Activated CD8-positive, alpha-beta memory T cell treated with anti-CD3 and anti-CD28 coated beads, Interleukin-2, amount 50 U/mL, for 24 hours (primary cell): ENCODE measurements at regions not wholly inside any gene's neighbourhood (a gene's known extent, or its start where the extent isn't known, plus 50 kb on each side); places are given as distances from the start of the nearest gene placed in this dataset.

ENCODE experiments used
- DNase-seq: peaks from one replicate; pipeline ENCODE4 v3.0.0-alpha.2; 2020; ENCODE audit errors: extremely low read depth

GRCh38 chr14:104291123-104292000 lies 153.0 kb downstream of the KIF26A start:
- no peak for DNase-seq

DNA sequence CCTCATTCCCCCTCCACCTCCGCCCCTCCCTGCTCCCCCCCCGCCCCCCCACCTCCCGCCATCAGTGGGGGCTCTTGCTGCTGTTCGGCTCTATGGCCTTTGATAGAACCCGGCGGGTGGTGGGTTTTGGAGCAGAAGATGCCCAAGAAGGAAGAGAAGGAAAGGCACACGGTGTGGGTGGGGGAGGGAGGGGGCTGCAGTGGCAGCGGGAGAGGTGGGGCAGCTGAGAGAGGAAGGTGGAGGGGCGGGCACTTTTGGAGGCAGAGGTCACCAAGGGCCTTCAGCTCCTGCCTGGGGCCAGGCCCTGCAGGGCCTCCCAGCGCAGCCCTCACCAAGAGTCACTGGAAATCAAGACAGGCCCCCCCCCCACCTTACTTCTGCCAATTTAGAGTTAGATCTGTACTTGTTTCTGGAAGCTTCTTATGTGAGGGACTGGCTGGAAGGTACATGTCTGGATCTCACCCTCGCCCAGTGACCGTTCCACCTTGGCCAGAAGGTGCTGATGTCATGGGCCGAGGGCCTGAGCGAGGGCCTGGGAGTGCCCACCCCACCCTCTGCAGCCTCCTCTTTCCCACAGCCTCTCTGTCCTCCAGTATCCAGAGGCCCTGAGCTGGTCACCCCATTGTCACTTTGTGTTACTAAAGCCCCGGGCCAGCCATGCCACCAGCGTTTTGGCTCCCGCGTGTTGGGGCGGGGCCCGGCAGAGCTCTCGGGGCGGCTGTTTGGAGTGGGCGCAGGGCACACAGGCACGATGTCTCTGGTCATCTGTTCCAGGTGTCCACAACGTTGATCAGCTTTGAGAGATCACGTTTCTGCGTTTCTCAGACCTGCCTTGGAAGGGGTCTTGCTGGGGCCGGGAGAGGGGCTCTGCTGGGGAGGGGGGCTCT lies 153.9 kb downstream of the KIF26A start:
- DNase-seq, result no peak

GRCh38 chr14:104293231-104293841 lies 154.9 kb downstream of the KIF26A start:
- no peak for DNase-seq

GRCh38 chr14:104293851-104294627 lies 155.7 kb downstream of the KIF26A start:
- DNase-seq, result no peak

GRCh38 chr14:104294628-104294982 lies 156.2 kb downstream of the KIF26A start:
- DNase-seq, result no peak

- no peak for DNase-seq
Observed at GRCh38 chr14:104294983-104295680, 156.7 kb downstream of the KIF26A start.

- DNase-seq, result no peak
Observed at GRCh38 chr14:104295681-104296387, 157.4 kb downstream of the KIF26A start.

DNA sequence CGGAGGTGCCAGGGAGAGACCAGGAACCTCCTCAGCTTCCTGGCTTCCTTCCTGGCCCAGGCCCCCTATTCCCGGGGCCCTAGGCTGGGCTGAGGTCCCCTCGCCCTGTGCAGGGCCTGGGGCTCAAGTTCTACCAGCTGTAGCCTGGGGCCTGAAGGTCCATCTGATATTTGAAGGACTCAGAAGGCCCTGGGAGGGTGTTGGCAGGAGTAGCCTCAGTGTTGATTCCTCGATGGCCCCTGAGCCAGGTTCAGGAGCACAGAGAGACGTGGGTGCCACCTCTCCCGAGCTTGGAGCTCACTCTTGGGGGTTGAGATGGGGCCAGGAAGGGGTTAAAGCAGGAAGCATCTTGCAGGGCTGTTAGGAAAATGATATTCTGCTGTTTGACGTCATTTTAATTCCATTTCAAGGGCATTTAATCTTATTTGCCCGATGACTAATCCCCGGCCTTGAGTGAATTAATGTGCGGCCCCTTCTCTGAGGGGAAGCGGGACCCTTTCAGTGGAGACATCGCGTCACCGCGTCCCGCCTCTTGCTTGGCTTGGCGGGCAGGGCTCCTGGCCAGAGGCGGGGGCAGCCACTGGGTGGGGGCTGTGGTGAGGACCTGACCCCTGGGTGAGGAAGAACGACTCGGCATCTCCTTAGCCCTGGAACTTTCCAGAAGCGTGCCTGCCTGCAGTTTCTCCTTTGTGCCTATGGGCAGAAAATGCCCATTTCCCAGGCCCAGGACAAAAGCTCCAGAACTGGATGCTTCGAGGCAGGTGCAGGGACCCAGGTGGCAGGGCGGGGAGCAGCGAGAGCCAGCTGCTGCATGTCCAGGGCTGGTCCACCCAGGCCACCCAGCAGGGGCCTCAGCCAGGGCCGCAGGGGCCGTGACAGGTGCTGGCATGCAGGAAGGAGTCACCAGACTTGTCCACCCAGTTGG lies 158.3 kb downstream of the KIF26A start:
- no peak for DNase-seq

DNA sequence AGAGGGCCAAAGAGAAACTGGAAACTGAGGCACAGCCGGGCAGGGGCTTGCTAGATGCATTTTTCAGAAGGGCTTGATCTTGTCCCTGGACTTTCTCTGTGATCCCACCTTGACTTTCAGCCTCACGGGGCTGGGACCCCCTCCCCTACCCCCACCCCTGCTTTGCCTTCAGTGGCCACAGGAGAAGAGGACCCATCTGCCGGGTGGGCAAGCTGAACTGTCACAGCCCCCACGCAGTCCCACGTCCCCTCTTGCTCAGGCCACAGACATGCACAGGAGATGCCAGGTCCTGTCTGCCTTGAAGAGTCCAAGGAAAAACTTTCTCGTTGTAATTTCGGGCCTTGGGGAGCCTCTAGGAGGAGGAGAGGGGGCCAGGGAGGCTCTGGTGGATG lies 158.9 kb downstream of the KIF26A start:
- no peak for DNase-seq

GRCh38 chr14:104297721-104298401 lies 159.5 kb downstream of the KIF26A start:
- DNase-seq, result no peak

- no peak for DNase-seq
Observed at GRCh38 chr14:104298458-104298857, 160.1 kb downstream of the KIF26A start.

DNA sequence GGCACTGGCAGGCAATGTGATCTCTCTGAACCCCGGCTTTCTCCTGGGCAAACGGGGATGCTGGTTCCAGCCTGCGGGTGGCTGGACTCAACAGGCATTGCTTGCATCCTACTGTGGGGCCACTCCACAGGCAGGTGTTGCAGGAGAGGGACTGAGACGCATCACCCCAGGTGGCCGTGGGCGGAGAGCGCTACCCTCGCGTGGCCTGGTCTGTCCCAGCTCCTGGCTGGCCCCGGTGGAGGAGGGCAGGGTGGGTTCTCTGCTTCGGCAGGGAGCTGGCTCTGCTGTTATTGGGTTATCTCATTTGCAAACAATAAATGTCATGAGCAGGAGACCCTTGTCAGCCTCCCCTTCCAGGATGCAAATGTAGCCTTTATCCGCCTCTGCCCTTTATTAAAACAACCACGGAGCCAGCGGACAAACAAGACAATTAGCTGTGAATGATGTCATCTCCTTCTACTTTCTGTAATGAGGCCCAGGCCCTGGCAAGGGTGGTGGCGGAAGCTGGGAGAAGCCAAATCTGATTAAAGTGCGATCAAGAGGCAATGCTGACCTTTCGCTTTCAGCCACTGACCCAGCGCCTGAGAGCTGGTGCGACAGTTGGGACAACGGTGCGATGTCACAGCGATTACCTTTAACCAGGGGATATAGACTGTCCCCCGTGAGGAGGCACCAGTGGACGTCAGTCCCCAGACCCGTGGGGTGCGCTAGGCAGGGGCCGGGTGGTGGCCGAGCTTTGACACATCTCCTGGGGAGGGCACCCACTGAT lies 161.8 kb downstream of the KIF26A start:
- DNase-seq, result no peak

DNA sequence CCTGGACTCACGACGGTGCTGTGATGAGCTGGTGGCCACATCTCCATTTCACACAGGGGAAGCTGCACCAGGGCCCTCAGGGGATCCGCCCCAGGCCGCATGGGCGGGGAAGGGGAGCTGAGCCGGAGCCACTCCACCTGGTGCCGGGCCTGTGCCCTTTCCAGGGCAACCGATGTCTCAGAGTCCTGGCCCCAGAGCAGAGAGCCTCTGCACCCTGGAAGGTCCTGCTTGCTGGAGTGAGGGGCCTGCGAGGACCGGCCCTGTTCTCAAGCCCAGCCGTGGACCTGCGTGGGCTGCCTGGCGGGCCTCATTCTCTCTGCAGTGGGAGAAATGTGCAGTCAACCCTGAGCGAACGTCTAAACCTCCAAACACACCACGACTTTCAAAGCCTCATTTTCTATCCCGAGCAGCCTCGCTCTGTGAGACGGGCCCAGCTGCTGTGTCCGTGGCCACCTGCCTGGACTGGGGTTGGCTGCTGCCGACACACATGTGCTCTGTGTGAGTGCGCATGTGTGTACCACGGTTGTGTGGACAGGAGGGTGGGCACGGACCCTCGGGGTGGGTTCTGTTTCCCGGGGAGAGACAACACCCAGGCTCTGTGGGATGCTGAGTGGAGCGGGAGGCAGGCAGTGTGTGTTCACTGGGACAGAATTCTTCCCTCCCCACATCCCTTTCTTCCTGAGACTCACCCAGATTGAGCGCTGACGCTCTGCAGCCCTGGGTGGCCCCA lies 163.5 kb downstream of the KIF26A start:
- DNase-seq, result no peak

- no peak for DNase-seq
Observed at GRCh38 chr14:104302794-104303405, 164.5 kb downstream of the KIF26A start.

GRCh38 chr14:104303705-104304425 lies 165.5 kb downstream of the KIF26A start:
- no peak for DNase-seq
